ENCODE measurements at regions not wholly inside any gene's neighbourhood (a gene's known extent, or its start where the extent isn't known, plus 50 kb on each side); places are given as distances from the start of the nearest gene placed in this dataset.

- TF ChIP-seq GTF2F1 (IDR thresholded peaks at IDR 0.05; ENCODE audit: low read depth, low read length), result no peak
- TF ChIP-seq FOXM1 (IDR thresholded peaks at IDR 0.05; ENCODE audit: low read depth), result no peak
- TF ChIP-seq FOXM1 (CRISPR knock-in tag; IDR thresholded peaks at IDR 0.05; ENCODE audit: low read depth), result no peak
- TF ChIP-seq JUNB (CRISPR knock-in tag; conservative IDR thresholded peaks at IDR 0.05), result no peak
- TF ChIP-seq ZNF324 (CRISPR knock-in tag; IDR thresholded peaks at IDR 0.05), result no peak
- no peak for TF ChIP-seq KLF13 (tag; IDR thresholded peaks at IDR 0.05; ENCODE audit: borderline replicate concordance, low read depth)
- no peak for TF ChIP-seq IRF1 (CRISPR knock-in tag; IDR thresholded peaks at IDR 0.05; ENCODE audit: borderline replicate concordance)
- TF ChIP-seq POLR2AphosphoS5 (IDR thresholded peaks at IDR 0.05; ENCODE audit: control insufficient read depth, insufficient read depth, low read depth, low read length), result no peak
- TF ChIP-seq EZH2 (IDR thresholded peaks at IDR 0.05; ENCODE audit: borderline replicate concordance, low read depth, low read length), result no peak
- no peak for TF ChIP-seq SIN3A (IDR thresholded peaks at IDR 0.05; ENCODE audit: borderline replicate concordance in 2 of 2, control insufficient read depth in 1 of 2, low read depth in 2 of 2, low read length in 2 of 2)
- TF ChIP-seq CREB1 (IDR thresholded peaks at IDR 0.05), result no peak
- no peak for TF ChIP-seq CREB1 (CRISPR knock-in tag; IDR thresholded peaks at IDR 0.05)
- no peak for TF ChIP-seq TARDBP (IDR thresholded peaks at IDR 0.05)
- TF ChIP-seq MLLT1 (IDR thresholded peaks at IDR 0.05), result no peak
- TF ChIP-seq EP300 (IDR thresholded peaks at IDR 0.05; ENCODE audit: low read length), result no peak
- no peak for TF ChIP-seq NONO (IDR thresholded peaks at IDR 0.05; ENCODE audit: low read depth in 2 of 2, low read length in 1 of 2)
Observed at GRCh38 chr2:128551435-128551834, 232.8 kb upstream of the HS6ST1 start.
